Neural crest cell (in vitro differentiated cells): ENCODE measurements at regions not wholly inside any gene's neighbourhood (a gene's known extent, or its start where the extent isn't known, plus 50 kb on each side); places are given as distances from the start of the nearest gene placed in this dataset.

Source experiments
- DNase-seq: peaks from one replicate; pipeline ENCODE4 v3.0.0; 2021; ENCODE audit warnings: low read depth, mixed read lengths, low spot score
- H3K27ac Mint-ChIP-seq: one replicate; pipeline ENCODE4 v1.8.0; 2021; ENCODE audit warnings: mild to moderate bottlenecking, mixed read lengths; ENCODE audit not compliant: unreplicated experiment
- H3K27me3 Mint-ChIP-seq: 2 replicates; pipeline ENCODE4 v1.8.0; 2021; ENCODE audit warnings: low read depth, mild to moderate bottlenecking, mixed read lengths
- H3K36me3 Mint-ChIP-seq: 2 replicates; pipeline ENCODE4 v1.8.0; 2021; ENCODE audit warnings: low read depth, mild to moderate bottlenecking, mixed read lengths
- H3K4me1 Mint-ChIP-seq: 2 replicates; pipeline ENCODE4 v1.8.0; 2021; ENCODE audit warnings: mixed read lengths
- H3K4me3 Mint-ChIP-seq: one replicate; pipeline ENCODE4 v1.8.0; 2021; ENCODE audit warnings: mild to moderate bottlenecking, mixed read lengths
- H3K9me3 Mint-ChIP-seq: 2 replicates; pipeline ENCODE4 v1.8.0; 2021; ENCODE audit warnings: mixed read lengths
- TF ChIP-seq, protein P1 (sequence below): fragments of 200-600 bp; sonication (generic); conservative IDR thresholded peaks from 2 replicates; pipeline ENCODE4 v1.5.0; 2021; ENCODE audit warnings: antibody characterized with exemption, mild to moderate bottlenecking

DNA sequence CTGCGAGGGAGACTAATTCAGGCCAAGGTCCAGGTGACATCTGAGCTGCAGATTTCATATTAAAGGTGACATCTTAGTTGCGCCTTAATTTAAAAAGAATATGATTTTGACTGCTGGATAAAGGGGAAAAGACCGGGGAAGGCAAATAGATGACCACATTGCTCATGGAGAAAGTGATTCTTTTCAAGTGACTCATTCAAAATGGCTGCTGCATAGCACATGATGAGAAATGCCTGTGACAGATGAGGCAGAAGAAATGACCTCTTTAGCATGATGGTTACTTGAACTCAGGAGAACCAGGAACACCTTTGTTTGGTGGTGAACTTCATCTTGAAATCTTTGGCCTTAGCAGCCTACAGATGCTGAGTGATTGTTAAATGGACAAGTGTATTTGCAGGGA lies 385.8 kb upstream of the TRIB2 start:
- TF ChIP-seq, protein P1, sequence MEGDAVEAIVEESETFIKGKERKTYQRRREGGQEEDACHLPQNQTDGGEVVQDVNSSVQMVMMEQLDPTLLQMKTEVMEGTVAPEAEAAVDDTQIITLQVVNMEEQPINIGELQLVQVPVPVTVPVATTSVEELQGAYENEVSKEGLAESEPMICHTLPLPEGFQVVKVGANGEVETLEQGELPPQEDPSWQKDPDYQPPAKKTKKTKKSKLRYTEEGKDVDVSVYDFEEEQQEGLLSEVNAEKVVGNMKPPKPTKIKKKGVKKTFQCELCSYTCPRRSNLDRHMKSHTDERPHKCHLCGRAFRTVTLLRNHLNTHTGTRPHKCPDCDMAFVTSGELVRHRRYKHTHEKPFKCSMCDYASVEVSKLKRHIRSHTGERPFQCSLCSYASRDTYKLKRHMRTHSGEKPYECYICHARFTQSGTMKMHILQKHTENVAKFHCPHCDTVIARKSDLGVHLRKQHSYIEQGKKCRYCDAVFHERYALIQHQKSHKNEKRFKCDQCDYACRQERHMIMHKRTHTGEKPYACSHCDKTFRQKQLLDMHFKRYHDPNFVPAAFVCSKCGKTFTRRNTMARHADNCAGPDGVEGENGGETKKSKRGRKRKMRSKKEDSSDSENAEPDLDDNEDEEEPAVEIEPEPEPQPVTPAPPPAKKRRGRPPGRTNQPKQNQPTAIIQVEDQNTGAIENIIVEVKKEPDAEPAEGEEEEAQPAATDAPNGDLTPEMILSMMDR: no peak

DNA sequence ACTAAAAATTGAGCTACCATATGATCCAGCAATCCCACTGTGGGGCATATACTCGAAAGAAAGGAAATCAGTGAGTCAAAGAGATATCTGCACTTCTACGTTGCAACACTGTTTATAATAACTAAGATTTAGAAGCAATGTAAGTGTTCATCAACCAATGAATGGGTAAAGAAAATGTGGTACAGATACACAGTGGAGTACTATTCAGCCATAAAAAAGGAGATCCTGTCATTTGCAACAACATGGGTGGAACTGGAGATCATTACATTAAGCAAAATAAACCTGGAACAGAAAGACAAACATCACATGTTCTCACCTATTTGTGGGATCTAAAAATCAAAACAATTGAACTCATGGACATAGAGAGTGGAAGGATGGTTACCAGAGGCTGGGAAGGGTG lies 385.0 kb upstream of the TRIB2 start:
- DNase-seq: no peak
- TF ChIP-seq, protein P1: no peak
- Mint-ChIP-seq H3K27me3 (no peaks in the 10 kb centered on the region), H3K9me3 (peaks cover 4% of the 10 kb centered on the region), H3K4me3 (no peak overlapping the region), H3K4me1 (no peaks in the 10 kb centered on the region), H3K27ac (no peak overlapping the region), H3K36me3 (no peaks in the 10 kb centered on the region)

More for the DNA sequence above, 385.8 kb upstream of the TRIB2 start:
- no peaks in the 10 kb centered on the region for H3K27me3 Mint-ChIP-seq
- no peaks in the 10 kb centered on the region for H3K4me1 Mint-ChIP-seq
- H3K36me3 Mint-ChIP-seq: no peaks in the 10 kb centered on the region
- H3K4me3 Mint-ChIP-seq: no peak overlapping the region
- H3K9me3 Mint-ChIP-seq: peaks cover 4% of the 10 kb centered on the region
- no peak for DNase-seq
- H3K27ac Mint-ChIP-seq: no peak overlapping the region

DNA sequence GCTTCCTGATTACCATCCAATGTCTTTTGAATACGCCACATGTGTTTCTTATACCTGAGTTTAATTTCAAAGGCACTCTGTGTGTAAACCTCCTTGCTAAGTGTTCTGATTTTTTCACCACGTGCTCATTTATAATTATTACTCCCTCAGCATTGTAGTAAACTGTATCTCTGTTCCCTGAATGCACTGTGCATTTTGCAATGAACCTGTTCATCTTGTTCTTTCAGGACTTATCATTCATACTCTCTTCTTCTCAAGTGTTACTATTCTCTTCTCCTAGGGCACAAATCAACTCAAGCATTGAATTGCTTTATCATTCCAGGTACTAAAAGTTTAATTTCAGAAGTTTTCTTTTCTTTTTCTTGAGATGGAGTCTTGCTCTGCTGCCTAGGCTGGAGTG lies 383.4 kb upstream of the TRIB2 start:
- Mint-ChIP-seq H3K4me3 (no peak overlapping the region), H3K27ac (no peak overlapping the region)

DNA sequence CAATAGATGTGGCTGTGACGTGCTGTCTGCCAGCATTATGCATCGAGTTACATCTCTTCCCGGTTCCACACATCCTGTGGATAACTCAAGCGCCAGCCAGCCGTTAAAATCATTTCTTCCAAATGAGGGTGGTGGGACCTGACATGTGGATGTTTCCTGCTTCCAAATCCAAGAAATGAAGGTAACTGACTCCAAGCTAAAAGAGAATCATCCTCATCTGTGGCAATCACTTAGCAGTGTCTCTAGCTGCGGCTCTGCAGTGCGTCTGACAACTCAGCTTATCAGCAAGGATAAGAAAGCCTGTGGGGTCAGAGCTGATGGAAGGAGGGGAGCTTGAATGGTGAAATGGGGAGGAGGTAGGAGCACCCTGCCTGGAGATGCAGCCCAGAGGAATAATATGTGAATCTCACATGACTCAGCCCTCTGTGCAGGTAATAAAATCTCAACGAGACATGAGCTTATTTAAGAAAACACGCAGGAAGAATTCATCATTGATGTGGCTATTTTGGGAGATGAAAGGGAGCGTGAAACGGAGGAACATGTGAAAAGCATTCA lies 382.2 kb upstream of the TRIB2 start:
- H3K4me3 Mint-ChIP-seq: no peak overlapping the region
- H3K4me1 Mint-ChIP-seq: no peaks in the 10 kb centered on the region
- H3K36me3 Mint-ChIP-seq: no peaks in the 10 kb centered on the region
- no peak overlapping the region for H3K27ac Mint-ChIP-seq
- peaks cover 4% of the 10 kb centered on the region for H3K9me3 Mint-ChIP-seq
- no peak for DNase-seq
- TF ChIP-seq, protein P1: no peak
- no peaks in the 10 kb centered on the region for H3K27me3 Mint-ChIP-seq

More for the DNA sequence above, 383.4 kb upstream of the TRIB2 start:
- Mint-ChIP-seq H3K9me3 (peaks cover 4% of the 10 kb centered on the region), H3K4me1 (no peaks in the 10 kb centered on the region), H3K36me3 (no peaks in the 10 kb centered on the region), H3K27me3 (no peaks in the 10 kb centered on the region)
- TF ChIP-seq, protein P1: no peak
- DNase-seq: no peak

DNA sequence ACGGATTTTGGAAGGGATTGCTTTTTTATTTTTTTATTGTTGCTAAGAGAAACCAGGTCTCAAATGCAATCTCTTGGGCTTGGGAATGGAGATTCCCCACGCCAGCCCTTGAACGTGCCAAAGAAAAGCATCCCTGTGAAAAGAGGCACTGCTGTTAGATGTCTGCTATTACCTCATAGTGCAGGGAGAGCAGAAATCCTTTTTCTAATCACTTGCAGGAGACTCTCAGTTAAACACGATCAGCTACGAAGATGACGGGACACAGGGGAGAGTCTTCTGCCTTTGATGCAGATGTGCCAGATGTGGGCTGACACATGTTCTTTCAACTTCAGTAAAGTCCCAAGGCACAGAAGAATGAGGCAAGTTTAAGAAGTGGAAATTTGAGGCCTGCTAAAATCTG lies 381.6 kb upstream of the TRIB2 start:
- no peaks in the 10 kb centered on the region for H3K27me3 Mint-ChIP-seq
- TF ChIP-seq, protein P1: no peak
- H3K4me1 Mint-ChIP-seq: no peaks in the 10 kb centered on the region
- no peak overlapping the region for H3K27ac Mint-ChIP-seq
- no peak for DNase-seq
- H3K4me3 Mint-ChIP-seq: no peak overlapping the region
- peaks cover 4% of the 10 kb centered on the region for H3K9me3 Mint-ChIP-seq
- H3K36me3 Mint-ChIP-seq: no peaks in the 10 kb centered on the region
